Astrocyte (in vitro differentiated cells and primary cell): ENCODE measurements at regions not wholly inside any gene's neighbourhood (a gene's known extent, or its start where the extent isn't known, plus 50 kb on each side); places are given as distances from the start of the nearest gene placed in this dataset.

ENCODE experiments used
- CTCF ChIP-seq: IDR thresholded peaks from 2 replicates; pipeline ENCODE4 v1.5.1; 2011; ENCODE audit warnings: low read depth, mild to moderate bottlenecking, inconsistent platforms, low read length, moderate library complexity; ENCODE audit not compliant: insufficient read depth
- EZH2 ChIP-seq: IDR thresholded peaks from 2 replicates; pipeline ENCODE4 v1.6.1; 2012; ENCODE audit warnings: mild to moderate bottlenecking, low read length, inconsistent platforms; ENCODE audit not compliant: insufficient read depth

GRCh38 chr5:130896636-130897035 lies 268.4 kb downstream of the HINT1 start:
- TF ChIP-seq CTCF (no peak), EZH2 (no peak)
